ENCODE measurements at regions not wholly inside any gene's neighbourhood (a gene's known extent, or its start where the extent isn't known, plus 50 kb on each side); places are given as distances from the start of the nearest gene placed in this dataset.

DNA sequence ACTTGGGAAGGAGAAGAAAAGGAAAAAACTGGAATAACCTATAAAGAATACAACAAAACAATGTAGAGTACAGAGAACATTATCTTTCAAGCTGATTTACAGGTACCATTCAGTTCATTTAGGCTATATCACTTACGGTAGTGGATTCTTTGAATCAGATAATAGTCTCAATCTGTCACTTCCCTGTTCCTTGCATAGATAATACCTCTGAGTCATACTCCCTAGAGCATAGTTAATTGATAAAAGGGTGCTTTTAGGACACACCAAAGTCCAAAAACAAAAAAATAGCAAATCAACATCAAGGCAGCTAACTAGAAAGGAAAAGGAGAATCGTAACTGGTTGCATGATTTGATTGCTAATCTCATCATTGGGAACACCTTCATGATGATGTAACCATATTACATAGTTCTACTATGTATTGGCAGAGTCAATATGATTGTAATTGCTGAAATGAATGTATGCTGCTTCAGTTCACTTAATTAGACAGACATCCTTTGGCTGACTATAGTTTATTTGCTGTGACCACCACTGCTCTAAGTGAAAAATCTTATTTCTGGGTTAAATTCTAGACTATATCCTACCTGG, 844.4 kb downstream of the GATA3 start:
- Histone ChIP-seq H3K79me2 (ENCODE audit: control insufficient read depth, insufficient read depth, low read length) (no peaks in the 10 kb centered on the region), H2AFZ (ENCODE audit: control insufficient read depth, low read length) (no peak overlapping the region), H3K4me2 (ENCODE audit: control insufficient read depth, extremely low read depth, insufficient read depth, low read depth, low read length) (no peak overlapping the region), H3K4me1 (ENCODE audit: control insufficient read depth, extremely low read depth, insufficient read depth, low read length) (no peaks in the 10 kb centered on the region), H3K27me3 (ENCODE audit: control insufficient read depth, extremely low read depth, insufficient read depth, low read length) (no peaks in the 10 kb centered on the region), H3K4me3 (ENCODE audit: control insufficient read depth in 2 of 3, extremely low read depth in 1 of 3, insufficient read depth in 2 of 3, low read depth in 1 of 3, low read length in 3 of 3) (no peak overlapping the region), H4K20me1 (ENCODE audit: control insufficient read depth, extremely low read depth, insufficient read depth, low read length) (no peaks in the 10 kb centered on the region), H3K27ac (ENCODE audit: control insufficient read depth, insufficient read depth, low read length) (no peak overlapping the region), H3K9me1 (ENCODE audit: control insufficient read depth, extremely low read depth, insufficient read depth, low read length) (no peaks in the 10 kb centered on the region), H3K9me3 (ENCODE audit: control insufficient read depth, low read depth, low read length) (no peaks in the 10 kb centered on the region), H3K36me3 (ENCODE audit: control insufficient read depth in 2 of 2, extremely low read depth in 1 of 2, insufficient read depth in 2 of 2, low read length in 2 of 2) (no peaks in the 10 kb centered on the region), H3K9ac (ENCODE audit: control insufficient read depth, extremely low read depth, insufficient read depth, low read length) (no peak overlapping the region)
- DNase-seq (ENCODE audit: low read depth, low spot score) (no peak), FAIRE-seq (no peak)
- TF ChIP-seq, protein P1, sequence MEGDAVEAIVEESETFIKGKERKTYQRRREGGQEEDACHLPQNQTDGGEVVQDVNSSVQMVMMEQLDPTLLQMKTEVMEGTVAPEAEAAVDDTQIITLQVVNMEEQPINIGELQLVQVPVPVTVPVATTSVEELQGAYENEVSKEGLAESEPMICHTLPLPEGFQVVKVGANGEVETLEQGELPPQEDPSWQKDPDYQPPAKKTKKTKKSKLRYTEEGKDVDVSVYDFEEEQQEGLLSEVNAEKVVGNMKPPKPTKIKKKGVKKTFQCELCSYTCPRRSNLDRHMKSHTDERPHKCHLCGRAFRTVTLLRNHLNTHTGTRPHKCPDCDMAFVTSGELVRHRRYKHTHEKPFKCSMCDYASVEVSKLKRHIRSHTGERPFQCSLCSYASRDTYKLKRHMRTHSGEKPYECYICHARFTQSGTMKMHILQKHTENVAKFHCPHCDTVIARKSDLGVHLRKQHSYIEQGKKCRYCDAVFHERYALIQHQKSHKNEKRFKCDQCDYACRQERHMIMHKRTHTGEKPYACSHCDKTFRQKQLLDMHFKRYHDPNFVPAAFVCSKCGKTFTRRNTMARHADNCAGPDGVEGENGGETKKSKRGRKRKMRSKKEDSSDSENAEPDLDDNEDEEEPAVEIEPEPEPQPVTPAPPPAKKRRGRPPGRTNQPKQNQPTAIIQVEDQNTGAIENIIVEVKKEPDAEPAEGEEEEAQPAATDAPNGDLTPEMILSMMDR (optimal IDR thresholded peaks at IDR 0.05 in 1 of 3, IDR thresholded peaks at IDR 0.05 in 1 of 3, conservative IDR thresholded peaks at IDR 0.05 in 1 of 3; ENCODE audit: extremely low read depth in 1 of 3, insufficient read depth in 2 of 3, low read length in 3 of 3), result no peak
- TF ChIP-seq EZH2 (IDR thresholded peaks at IDR 0.05; ENCODE audit: low read length), result no peak
- dilution Hi-C loops (cut with MboI; ENCODE audit: extremely low pct_ligation_motif_present, low sequenced_read_pairs), result no loop called here

DNA sequence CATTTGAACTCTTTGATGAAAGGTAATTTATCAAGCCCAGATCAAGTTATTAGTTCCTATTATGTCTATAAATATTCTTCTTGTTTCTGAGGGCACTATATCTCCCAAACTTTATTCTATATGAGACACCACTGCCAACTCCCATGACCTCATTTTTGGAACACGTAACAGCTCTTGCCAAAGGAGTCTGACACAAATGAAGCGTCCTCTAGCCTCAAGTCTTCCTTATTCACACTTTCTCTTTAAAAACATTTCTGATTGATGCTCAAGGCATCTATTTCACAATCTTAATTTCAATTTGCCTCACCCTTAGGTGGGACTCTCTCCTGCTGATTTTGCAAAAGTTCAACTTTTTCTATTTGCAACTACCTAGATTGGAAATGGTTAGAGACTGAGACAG, 848.4 kb downstream of the GATA3 start:
- FAIRE-seq, result peak; percentile 55
- DNase-seq (ENCODE audit: low read depth, low spot score), result no peak

More for the DNA sequence above, 848.4 kb downstream of the GATA3 start:
- H4K20me1 ChIP-seq (ENCODE audit: control insufficient read depth, extremely low read depth, insufficient read depth, low read length), result no peaks in the 10 kb centered on the region
- no peaks in the 10 kb centered on the region for H3K9me1 ChIP-seq (ENCODE audit: control insufficient read depth, extremely low read depth, insufficient read depth, low read length)
- no peak overlapping the region for H3K4me3 ChIP-seq (ENCODE audit: control insufficient read depth in 2 of 3, extremely low read depth in 1 of 3, insufficient read depth in 2 of 3, low read depth in 1 of 3, low read length in 3 of 3)
- no peaks in the 10 kb centered on the region for H3K4me1 ChIP-seq (ENCODE audit: control insufficient read depth, extremely low read depth, insufficient read depth, low read length)
- no peaks in the 10 kb centered on the region for H3K36me3 ChIP-seq (ENCODE audit: control insufficient read depth in 2 of 2, extremely low read depth in 1 of 2, insufficient read depth in 2 of 2, low read length in 2 of 2)
- dilution Hi-C loops (cut with MboI; ENCODE audit: extremely low pct_ligation_motif_present, low sequenced_read_pairs), result no loop called here
- no peaks in the 10 kb centered on the region for H3K27me3 ChIP-seq (ENCODE audit: control insufficient read depth, extremely low read depth, insufficient read depth, low read length)
- no peak for TF ChIP-seq EZH2 (IDR thresholded peaks at IDR 0.05; ENCODE audit: low read length)
- TF ChIP-seq, protein P1 (optimal IDR thresholded peaks at IDR 0.05 in 1 of 3, IDR thresholded peaks at IDR 0.05 in 1 of 3, conservative IDR thresholded peaks at IDR 0.05 in 1 of 3; ENCODE audit: extremely low read depth in 1 of 3, insufficient read depth in 2 of 3, low read length in 3 of 3), result no peak
- H3K9ac ChIP-seq (ENCODE audit: control insufficient read depth, extremely low read depth, insufficient read depth, low read length), result no peak overlapping the region
- no peaks in the 10 kb centered on the region for H3K79me2 ChIP-seq (ENCODE audit: control insufficient read depth, insufficient read depth, low read length)
- no peak overlapping the region for H2AFZ ChIP-seq (ENCODE audit: control insufficient read depth, low read length)
- H3K4me2 ChIP-seq (ENCODE audit: control insufficient read depth, extremely low read depth, insufficient read depth, low read depth, low read length), result no peak overlapping the region
- no peak overlapping the region for H3K27ac ChIP-seq (ENCODE audit: control insufficient read depth, insufficient read depth, low read length)
- H3K9me3 ChIP-seq (ENCODE audit: control insufficient read depth, low read depth, low read length), result no peaks in the 10 kb centered on the region
